Fibroblast of skin of right quadriceps (primary cell): ENCODE measurements at regions not wholly inside any gene's neighbourhood (a gene's known extent, or its start where the extent isn't known, plus 50 kb on each side); places are given as distances from the start of the nearest gene placed in this dataset.

ENCODE experiments used
- DNase-seq: peaks from one replicate; pipeline ENCODE4 v3.0.0-alpha.2; 2013

- no peak for DNase-seq
Measured at GRCh38 chr5:133827830-133828229, 140.6 kb downstream of the C5orf15 start.

GRCh38 chr5:133827011-133827410, 141.4 kb downstream of the C5orf15 start:
- DNase-seq, result no peak

GRCh38 chr5:133825631-133826289, 142.7 kb downstream of the C5orf15 start:
- DNase-seq, result no peak

GRCh38 chr5:133824661-133825254, 143.7 kb downstream of the C5orf15 start:
- DNase-seq, result no peak

GRCh38 chr5:133821889-133822288, 146.5 kb downstream of the C5orf15 start:
- DNase-seq, result no peak

GRCh38 chr5:133821311-133821741, 147.1 kb downstream of the C5orf15 start:
- DNase-seq, result no peak

- DNase-seq, result no peak
Measured at GRCh38 chr5:133820507-133820906, 147.9 kb downstream of the C5orf15 start.

- DNase-seq, result no peak
Measured at GRCh38 chr5:133819977-133820471, 148.4 kb downstream of the C5orf15 start.

- no peak for DNase-seq
Measured at GRCh38 chr5:133818869-133819600, 149.4 kb downstream of the C5orf15 start.

GRCh38 chr5:133818031-133818431, 150.4 kb downstream of the C5orf15 start:
- DNase-seq, result peak; percentile 7

- no peak for DNase-seq
Measured at GRCh38 chr5:133817456-133817855, 151.0 kb downstream of the C5orf15 start.

GRCh38 chr5:133816791-133817190, 151.6 kb downstream of the C5orf15 start:
- DNase-seq, result no peak

- no peak for DNase-seq
Measured at GRCh38 chr5:133814152-133814551, 154.3 kb downstream of the C5orf15 start.

- DNase-seq, result no peak
Measured at GRCh38 chr5:133811168-133811567, 157.3 kb downstream of the C5orf15 start.

- no peak for DNase-seq
Measured at GRCh38 chr5:133809801-133810200, 158.6 kb downstream of the C5orf15 start.

- DNase-seq, result no peak
Measured at GRCh38 chr5:133807348-133807747, 161.1 kb downstream of the C5orf15 start.

GRCh38 chr5:133806847-133807246, 161.6 kb downstream of the C5orf15 start:
- no peak for DNase-seq

GRCh38 chr5:133801955-133802751, 166.3 kb downstream of the C5orf15 start:
- DNase-seq, result no peak

GRCh38 chr5:133801431-133801830, 167.0 kb downstream of the C5orf15 start:
- no peak for DNase-seq

GRCh38 chr5:133799571-133800237, 168.7 kb downstream of the C5orf15 start:
- DNase-seq, result no peak

- DNase-seq, result peak; percentile 5
Measured at GRCh38 chr5:133797167-133797566, 171.3 kb downstream of the C5orf15 start.

- DNase-seq, result no peak
Measured at GRCh38 chr5:133796186-133796585, 172.2 kb downstream of the C5orf15 start.
